Heart right ventricle (tissue), 16 donors: ENCODE measurements at regions not wholly inside any gene's neighbourhood (a gene's known extent, or its start where the extent isn't known, plus 50 kb on each side); places are given as distances from the start of the nearest gene placed in this dataset.

Experiments used
- ATAC-seq, 8 donors: fragments of 200-7000 bp; cut with Tn5 transposase; one replicate each; pipeline ENCODE4 v1.9.1; 2020; ENCODE audit warnings: mild to moderate bottlenecking in 8 of 8, moderate library complexity in 8 of 8, moderate number of reproducible peaks in 1 of 8
- DNase-seq, 2 donors: peaks; one replicate each; pipeline ENCODE4 v3.0.0-alpha.2; 2020
- H3K27ac ChIP-seq, 10 donors: fragments of 200-600 bp; sonication (generic) in 2 of 10; one replicate each; pipeline versions ENCODE4 v1.5.0 to v1.8.0; 2020 to 2022; ENCODE audit warnings: mild to moderate bottlenecking in 3 of 10
- H3K27me3 ChIP-seq, 7 donors: fragments of 200-600 bp; one replicate each; pipeline ENCODE4 v1.8.0; 2021 to 2022; ENCODE audit warnings: mild to moderate bottlenecking in 2 of 7
- H3K36me3 ChIP-seq, 9 donors: fragments of 200-600 bp; sonication (generic) in 1 of 9; one replicate each; pipeline versions ENCODE4 v1.5.0 to v1.8.0; 2020 to 2022; ENCODE audit warnings: mild to moderate bottlenecking in 2 of 9
- H3K4me1 ChIP-seq, 9 donors: fragments of 200-600 bp; sonication (generic) in 1 of 9; one replicate each; pipeline versions ENCODE4 v1.5.0 to v1.8.0; 2020 to 2022; ENCODE audit warnings: mild to moderate bottlenecking in 4 of 9
- H3K4me3 ChIP-seq, 10 donors: fragments of 200-600 bp; sonication (generic) in 2 of 10; one replicate each; pipeline versions ENCODE4 v1.5.0 to v1.8.0; 2020 to 2022; ENCODE audit warnings: mild to moderate bottlenecking in 7 of 10, moderate library complexity in 2 of 10
- H3K9me3 ChIP-seq, 11 donors: fragments of 200-600 bp in 10 of 11; sonication (generic) in 2 of 11; one replicate each; pipeline versions ENCODE4 v1.5.0 to v1.8.0; 2013 to 2022; ENCODE audit warnings: mild to moderate bottlenecking in 2 of 11, control low read depth in 1 of 11, moderate library complexity in 1 of 11
- WGBS, 2 donors: extraction: QIAGEN DNeasy Blood & Tissue Kit; methylation state at CpG; one replicate each; pipeline ENCODE4 v1.1.7; 2013; ENCODE audit warnings: inconsistent platforms in 1 of 2; 5-methylcytosine and 5-hydroxymethylcytosine counted together
- intact Hi-C, 10 donors: fragments of 100-400 bp; cut with DNase I; formaldehyde crosslinking; loops; one replicate each; pipeline versions ENCODE4 v1.11.1 to v1.14.2; 2022
- TF ChIP-seq, protein P1 (sequence below), 9 donors: fragments of 200-600 bp; sonication (generic) in 2 of 9; IDR thresholded peaks; one replicate each; pipeline versions ENCODE4 v1.5.0 to v1.8.0; 2021 to 2022; ENCODE audit warnings: antibody characterized with exemption in 9 of 9, mild to moderate bottlenecking in 5 of 9, moderate library complexity in 1 of 9
- donor health status: Arrhythmogenic right ventricular cardiomyopathy.
- donor health status: ischemic (EF 13 %, LVEDD 7.1; RV severe dilation, severe dysfunction).
- donor health status: healthy with polysubstance abuse.
- donor health status: DM: no; HTN: yes; CAD: no.
- donor health status: DM: no; HTN: no; CAD: no.
- donor health status: ischemic (EF 25% LVEDD 6.9; RV normal size, moderate dysfunction).
- donor health status: ischemic (EF 25% LVEDD 5.7; RV mildly dilated, moderate dysfunction).
- donor health status: healthy.
- donor health status: DM: yes; HTN: yes; CAD: no.
- donor health status: Ischemic cardiomyopathy.
- donor health status: ischemic (EF 35%, LVEDD 5.7; RV mildly dilated, moderate dysfunction).
- donor health status: nonischemic (EF 11% LVEDD 7.7; RV severe dilation, severe dysfunction).
- donor health status: DM: yes; HTN: yes; CAD: no.
- donor health status: PGD.
- donor health status: ischemic (EF 29% LVEDD 5.4; RV normal size, mild dysfunction).
- donor health status: nonischemic (EF 23%, LVEDD 6.1; RV moderate dilation, normal function).

GRCh38 chr5:133792655-133793054 is 175.8 kb downstream of the C5orf15 start:
- Histone ChIP-seq H3K36me3 (no peaks in the 10 kb centered on the region), H3K9me3 (no peaks in the 10 kb centered on the region), H3K27me3 (peaks cover 0 to 38% (median 0%) of the 10 kb centered on the region in 7 donors), H3K27ac (no peak overlapping the region), H3K4me1 (no peaks in the 10 kb centered on the region), H3K4me3 (no peak overlapping the region)
- 54 to 66% methylated on average over 4 of the region's 4 CpGs for WGBS, 2 donors
- TF ChIP-seq, protein P1, sequence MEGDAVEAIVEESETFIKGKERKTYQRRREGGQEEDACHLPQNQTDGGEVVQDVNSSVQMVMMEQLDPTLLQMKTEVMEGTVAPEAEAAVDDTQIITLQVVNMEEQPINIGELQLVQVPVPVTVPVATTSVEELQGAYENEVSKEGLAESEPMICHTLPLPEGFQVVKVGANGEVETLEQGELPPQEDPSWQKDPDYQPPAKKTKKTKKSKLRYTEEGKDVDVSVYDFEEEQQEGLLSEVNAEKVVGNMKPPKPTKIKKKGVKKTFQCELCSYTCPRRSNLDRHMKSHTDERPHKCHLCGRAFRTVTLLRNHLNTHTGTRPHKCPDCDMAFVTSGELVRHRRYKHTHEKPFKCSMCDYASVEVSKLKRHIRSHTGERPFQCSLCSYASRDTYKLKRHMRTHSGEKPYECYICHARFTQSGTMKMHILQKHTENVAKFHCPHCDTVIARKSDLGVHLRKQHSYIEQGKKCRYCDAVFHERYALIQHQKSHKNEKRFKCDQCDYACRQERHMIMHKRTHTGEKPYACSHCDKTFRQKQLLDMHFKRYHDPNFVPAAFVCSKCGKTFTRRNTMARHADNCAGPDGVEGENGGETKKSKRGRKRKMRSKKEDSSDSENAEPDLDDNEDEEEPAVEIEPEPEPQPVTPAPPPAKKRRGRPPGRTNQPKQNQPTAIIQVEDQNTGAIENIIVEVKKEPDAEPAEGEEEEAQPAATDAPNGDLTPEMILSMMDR (IDR thresholded peaks at IDR 0.05), result no peak
- intact Hi-C loops, result no loop called here
- no peak for DNase-seq
- ATAC-seq, result no peak

GRCh38 chr5:133792024-133792423 is 176.4 kb downstream of the C5orf15 start:
- no peak for DNase-seq
- ATAC-seq, result no peak
- TF ChIP-seq, protein P1 (IDR thresholded peaks at IDR 0.05), result no peak
- Histone ChIP-seq H3K9me3 (no peaks in the 10 kb centered on the region), H3K4me1 (no peaks in the 10 kb centered on the region), H3K27me3 (peaks cover 0 to 38% (median 0%) of the 10 kb centered on the region in 7 donors), H3K27ac (no peak overlapping the region), H3K4me3 (no peak overlapping the region), H3K36me3 (no peaks in the 10 kb centered on the region)
- intact Hi-C loops, result no loop called here

GRCh38 chr5:133790898-133791297 is 177.5 kb downstream of the C5orf15 start:
- Histone ChIP-seq H3K36me3 (no peaks in the 10 kb centered on the region), H3K27me3 (peaks cover 0 to 38% (median 0%) of the 10 kb centered on the region in 7 donors), H3K9me3 (no peaks in the 10 kb centered on the region), H3K27ac (no peak overlapping the region), H3K4me1 (no peaks in the 10 kb centered on the region), H3K4me3 (no peak overlapping the region)
- TF ChIP-seq, protein P1 (IDR thresholded peaks at IDR 0.05), result no peak
- 91% methylated on average over 1 of the region's 1 CpG for WGBS, 2 donors
- intact Hi-C loops, result no loop called here
- DNase-seq, result no peak
- no peak for ATAC-seq

GRCh38 chr5:133789428-133789827 is 177.1 kb upstream of the FSTL4 start:
- Histone ChIP-seq H3K9me3 (no peaks in the 10 kb centered on the region), H3K4me1 (no peaks in the 10 kb centered on the region), H3K36me3 (no peaks in the 10 kb centered on the region), H3K4me3 (no peak overlapping the region), H3K27me3 (peaks cover 0 to 24% (median 0%) of the 10 kb centered on the region in 7 donors), H3K27ac (no peak overlapping the region)
- intact Hi-C loops, result no loop called here
- no peak for DNase-seq
- TF ChIP-seq, protein P1 (IDR thresholded peaks at IDR 0.05), result no peak
- ATAC-seq, result no peak
- 86 to 90% methylated on average over 3 of the region's 3 CpGs for WGBS, 2 donors
